Esophagus squamous epithelium (tissue), 5 donors: ENCODE measurements at regions not wholly inside any gene's neighbourhood (a gene's known extent, or its start where the extent isn't known, plus 50 kb on each side); places are given as distances from the start of the nearest gene placed in this dataset.

Source experiments
- DNase-seq: peaks from one replicate; lab custom pipeline; 2025; lab: John Stamatoyannopoulos, UW
- H3K27ac ChIP-seq, 4 donors: fragments of 200-600 bp; sonication (generic); one replicate each; pipeline ENCODE4 v1.5.1; 2016 to 2019; ENCODE audit warnings: mild to moderate bottlenecking in 1 of 4
- H3K27me3 ChIP-seq, 4 donors: fragments of 200-600 bp; sonication (generic); 1 replicate in 3 of 4; 2 replicates in 1 of 4; pipeline versions ENCODE4 v1.5.1 to v1.6.0; 2017 to 2021; ENCODE audit warnings: antibody characterized with exemption in 1 of 4
- H3K36me3 ChIP-seq, 3 donors: fragments of 200-600 bp; sonication (generic); one replicate each; pipeline ENCODE4 v1.5.1; 2016 to 2019
- H3K4me1 ChIP-seq, 3 donors: fragments of 200-600 bp; sonication (generic); one replicate each; pipeline ENCODE4 v1.5.1; 2017 to 2019
- H3K4me3 ChIP-seq, 4 donors: fragments of 200-600 bp; sonication (generic); 1 replicate in 3 of 4; 2 replicates in 1 of 4; pipeline ENCODE4 v1.5.1; 2016 to 2019; ENCODE audit warnings: mild to moderate bottlenecking in 2 of 4, moderate library complexity in 1 of 4
- H3K9me3 ChIP-seq, 3 donors: fragments of 200-600 bp; sonication (generic); one replicate each; pipeline ENCODE4 v1.5.1; 2016 to 2019
- POLR2A ChIP-seq, 4 donors: fragments of 450-650 bp; IDR thresholded peaks; one replicate each; pipeline ENCODE4 v1.6.1; 2017; ENCODE audit warnings: antibody characterized with exemption in 4 of 4, mild to moderate bottlenecking in 4 of 4, moderate library complexity in 3 of 4
- WGBS, 2 donors: methylation state at CpG; one replicate each; pipeline ENCODE4 v1.1.5; 2018; 5-methylcytosine and 5-hydroxymethylcytosine counted together
- intact Hi-C: fragments of 100-400 bp; cut with DNase I; formaldehyde crosslinking; loops from one replicate; pipeline ENCODE4 v1.15.0; 2022
- TF ChIP-seq, protein P1 (sequence below), 6 experiments: fragments of 450-650 bp in 4 of 6; fragments of 200-600 bp in 2 of 6; sonication (generic) in 2 of 6; IDR thresholded peaks; one replicate each; pipeline ENCODE4 v1.5.1; 2016 to 2019; ENCODE audit warnings: antibody characterized with exemption in 6 of 6, mild to moderate bottlenecking in 4 of 6, moderate library complexity in 4 of 6
- donor health status: DM: yes; HTN: yes; CAD: no.

DNA sequence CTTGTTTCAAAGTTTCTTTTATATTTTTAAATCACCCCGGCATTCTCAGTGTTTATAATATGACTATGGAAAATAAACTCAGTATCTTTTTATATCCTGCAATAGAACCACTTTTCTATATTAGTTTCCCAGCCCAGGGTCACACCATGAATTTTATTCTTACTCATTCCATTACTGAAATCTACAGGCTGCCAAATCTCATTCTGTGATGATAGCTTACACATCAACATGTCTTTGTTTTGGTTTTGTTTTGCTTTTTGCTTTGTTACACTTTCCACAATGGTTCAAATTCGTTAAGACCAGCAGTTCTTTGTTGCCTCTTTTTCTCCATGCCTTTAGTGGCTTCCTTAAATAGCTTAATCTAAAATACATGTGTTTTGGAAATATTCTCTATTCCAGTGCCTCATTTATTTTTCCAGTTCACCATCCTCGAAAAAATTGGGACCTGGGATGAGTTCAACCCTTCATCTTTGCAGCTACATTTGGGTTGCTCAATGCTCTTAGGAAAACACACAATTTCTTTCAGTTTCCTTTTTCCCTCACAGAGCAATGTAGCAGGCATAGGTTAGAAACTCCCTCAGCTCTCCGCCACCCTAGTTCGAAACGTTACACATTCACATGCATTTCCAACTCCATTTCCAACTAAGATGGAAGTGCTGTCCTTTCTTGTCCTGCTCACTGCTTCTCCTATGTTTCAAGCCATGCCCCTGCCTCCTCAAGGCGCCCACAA lies 1146.3 kb downstream of the MAT2B start:
- no peak overlapping the region for H3K4me3 ChIP-seq
- H3K27me3 ChIP-seq, result no peaks in the 10 kb centered on the region
- intact Hi-C loops, result no loop called here
- TF ChIP-seq, protein P1, sequence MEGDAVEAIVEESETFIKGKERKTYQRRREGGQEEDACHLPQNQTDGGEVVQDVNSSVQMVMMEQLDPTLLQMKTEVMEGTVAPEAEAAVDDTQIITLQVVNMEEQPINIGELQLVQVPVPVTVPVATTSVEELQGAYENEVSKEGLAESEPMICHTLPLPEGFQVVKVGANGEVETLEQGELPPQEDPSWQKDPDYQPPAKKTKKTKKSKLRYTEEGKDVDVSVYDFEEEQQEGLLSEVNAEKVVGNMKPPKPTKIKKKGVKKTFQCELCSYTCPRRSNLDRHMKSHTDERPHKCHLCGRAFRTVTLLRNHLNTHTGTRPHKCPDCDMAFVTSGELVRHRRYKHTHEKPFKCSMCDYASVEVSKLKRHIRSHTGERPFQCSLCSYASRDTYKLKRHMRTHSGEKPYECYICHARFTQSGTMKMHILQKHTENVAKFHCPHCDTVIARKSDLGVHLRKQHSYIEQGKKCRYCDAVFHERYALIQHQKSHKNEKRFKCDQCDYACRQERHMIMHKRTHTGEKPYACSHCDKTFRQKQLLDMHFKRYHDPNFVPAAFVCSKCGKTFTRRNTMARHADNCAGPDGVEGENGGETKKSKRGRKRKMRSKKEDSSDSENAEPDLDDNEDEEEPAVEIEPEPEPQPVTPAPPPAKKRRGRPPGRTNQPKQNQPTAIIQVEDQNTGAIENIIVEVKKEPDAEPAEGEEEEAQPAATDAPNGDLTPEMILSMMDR (IDR thresholded peaks at IDR 0.05), result no peak
- no peak for TF ChIP-seq POLR2A (IDR thresholded peaks at IDR 0.05)
- no peaks in the 10 kb centered on the region for H3K4me1 ChIP-seq
- WGBS, 2 donors, result 61 to 62% methylated on average over 7 of the region's 7 CpGs
- H3K9me3 ChIP-seq, result no peaks in the 10 kb centered on the region
- DNase-seq, result no peak
- no peaks in the 10 kb centered on the region for H3K36me3 ChIP-seq
- no peak overlapping the region for H3K27ac ChIP-seq

DNA sequence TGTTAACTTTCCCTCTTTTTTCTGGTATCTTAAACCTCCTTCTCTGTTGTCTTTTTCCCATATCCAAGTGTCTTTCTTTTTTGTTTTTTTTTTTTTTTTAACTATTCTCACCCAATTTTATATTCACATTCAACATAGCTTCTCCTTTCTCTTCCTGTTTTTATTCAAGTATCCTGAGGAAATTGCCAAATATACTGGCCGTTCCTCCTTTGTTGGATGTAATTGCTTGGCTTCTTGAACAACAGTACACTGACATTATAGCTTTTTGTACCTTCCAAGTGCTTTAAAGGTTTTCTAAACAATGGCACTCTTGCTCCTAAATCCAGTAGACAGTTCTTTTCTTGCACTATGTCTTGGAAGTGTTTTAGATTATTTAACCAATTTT lies 1146.8 kb downstream of the MAT2B start:
- no peaks in the 10 kb centered on the region for H3K9me3 ChIP-seq
- intact Hi-C loops, result no loop called here
- 69 to 73% methylated on average over 1 of the region's 1 CpG for WGBS, 2 donors

DNA sequence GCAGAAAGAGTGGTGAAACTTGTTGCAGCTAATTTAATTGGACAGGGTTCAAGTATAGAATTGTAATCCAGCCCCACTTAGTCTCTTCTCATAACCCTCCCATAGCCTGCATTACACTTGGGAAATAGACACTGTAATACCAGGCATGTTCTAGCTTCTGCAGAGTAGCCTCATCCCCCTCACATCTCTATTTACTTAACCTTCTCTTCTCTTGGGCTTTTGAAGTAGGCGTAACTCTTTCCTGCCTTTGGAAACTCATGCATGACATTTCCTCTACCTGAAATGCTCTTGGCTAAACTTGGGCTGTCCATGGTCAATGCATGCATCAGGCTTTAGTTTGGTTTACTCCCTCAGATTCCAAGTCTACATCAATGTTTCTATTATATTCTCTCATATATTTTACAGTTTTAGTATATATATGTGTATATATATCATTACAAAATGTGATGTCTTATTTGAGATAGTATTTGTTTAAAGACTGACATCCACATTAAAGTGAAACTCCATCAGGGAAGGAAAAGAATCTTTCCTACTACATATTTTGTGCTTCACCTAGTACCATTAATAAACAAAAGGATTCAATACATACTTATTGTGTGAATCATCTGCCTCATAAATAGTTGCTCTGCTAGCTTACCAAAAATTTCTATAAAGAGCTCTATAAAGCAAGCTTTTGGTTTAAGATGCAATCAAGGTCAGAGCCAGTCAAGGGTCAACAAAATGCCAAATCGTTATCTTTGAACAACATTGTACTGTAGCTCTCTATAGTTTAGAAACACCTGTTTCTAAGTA lies 1158.0 kb downstream of the MAT2B start:
- Histone ChIP-seq H3K36me3 (no peaks in the 10 kb centered on the region), H3K4me3 (no peak overlapping the region), H3K4me1 (no peaks in the 10 kb centered on the region), H3K9me3 (no peaks in the 10 kb centered on the region), H3K27ac (no peak overlapping the region), H3K27me3 (no peaks in the 10 kb centered on the region)
- WGBS, 2 donors, result 70 to 71% methylated on average over 2 of the region's 2 CpGs
- no peak for TF ChIP-seq POLR2A (IDR thresholded peaks at IDR 0.05)
- TF ChIP-seq, protein P1 (IDR thresholded peaks at IDR 0.05), result no peak
- intact Hi-C loops, result no loop called here
- DNase-seq, result no peak

More for the DNA sequence above, 1146.8 kb downstream of the MAT2B start:
- TF ChIP-seq POLR2A (IDR thresholded peaks at IDR 0.05), result no peak
- TF ChIP-seq, protein P1 (IDR thresholded peaks at IDR 0.05), result no peak
- Histone ChIP-seq H3K4me1 (no peaks in the 10 kb centered on the region), H3K36me3 (no peaks in the 10 kb centered on the region), H3K27me3 (no peaks in the 10 kb centered on the region), H3K27ac (no peak overlapping the region), H3K4me3 (no peak overlapping the region)
- no peak for DNase-seq

DNA sequence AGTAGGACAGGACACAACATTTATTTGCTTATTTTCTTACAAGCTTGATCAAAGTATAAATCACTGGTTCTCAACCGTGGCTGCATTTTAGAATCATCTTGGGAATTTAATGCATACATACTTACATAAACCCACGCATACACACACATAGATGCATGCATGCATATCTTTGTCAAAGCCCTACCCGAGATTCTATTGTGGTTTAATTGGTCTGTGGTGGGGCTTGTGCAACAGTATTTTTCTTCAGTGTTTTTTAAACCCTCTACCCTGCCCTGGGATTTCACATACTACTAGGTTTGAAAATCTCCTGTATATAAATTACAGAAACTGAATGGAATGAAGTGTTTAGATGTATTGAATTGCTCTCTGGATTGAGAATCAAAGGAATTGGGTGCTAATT lies 1166.2 kb downstream of the MAT2B start:
- Histone ChIP-seq H3K27me3 (no peaks in the 10 kb centered on the region), H3K4me3 (no peak overlapping the region), H3K4me1 (no peaks in the 10 kb centered on the region), H3K9me3 (no peaks in the 10 kb centered on the region), H3K36me3 (no peaks in the 10 kb centered on the region), H3K27ac (no peak overlapping the region)
- intact Hi-C loops, result no loop called here
- no peak for DNase-seq
- TF ChIP-seq, protein P1 (IDR thresholded peaks at IDR 0.05), result no peak
- TF ChIP-seq POLR2A (IDR thresholded peaks at IDR 0.05), result no peak
- WGBS, 2 donors, result 52 to 59% methylated on average over 3 of the region's 3 CpGs

DNA sequence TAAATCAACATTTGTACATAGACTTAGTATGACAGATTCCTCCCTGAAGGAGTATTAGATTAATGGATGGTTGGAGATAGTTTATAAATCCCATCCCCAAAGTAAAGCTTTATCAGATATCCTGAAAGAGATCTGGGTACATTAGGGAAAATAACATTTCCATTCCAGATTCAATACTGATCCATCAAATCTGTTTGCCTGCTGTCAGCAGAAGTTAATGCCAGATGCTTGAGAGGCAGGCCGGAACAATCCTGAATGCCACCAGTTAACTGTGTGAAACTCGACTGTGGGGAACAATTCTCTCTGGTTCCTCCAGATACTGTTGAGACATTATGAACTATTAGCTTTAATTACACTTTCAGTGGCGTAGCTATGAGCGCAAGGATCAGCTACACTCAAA lies 1166.8 kb downstream of the MAT2B start:
- intact Hi-C loops, result no loop called here
- Histone ChIP-seq H3K9me3 (no peaks in the 10 kb centered on the region), H3K36me3 (no peaks in the 10 kb centered on the region), H3K4me3 (no peak overlapping the region), H3K4me1 (no peaks in the 10 kb centered on the region), H3K27ac (no peak overlapping the region), H3K27me3 (no peaks in the 10 kb centered on the region)
- no peak for DNase-seq
- WGBS, 2 donors, result 42 to 60% methylated on average over 4 of the region's 4 CpGs
- TF ChIP-seq, protein P1 (IDR thresholded peaks at IDR 0.05), result no peak
- TF ChIP-seq POLR2A (IDR thresholded peaks at IDR 0.05), result no peak
